SK-N-SH (cell line): ENCODE measurements at regions not wholly inside any gene's neighbourhood (a gene's known extent, or its start where the extent isn't known, plus 50 kb on each side); places are given as distances from the start of the nearest gene placed in this dataset.

Experiments used
- CHD2 ChIP-seq: fragments of 150-350 bp; IDR thresholded peaks from 2 replicates; pipeline ENCODE4 v1.6.1; 2018; ENCODE audit warnings: low read length; ENCODE audit not compliant: partially characterized antibody
- CTCF ChIP-seq: fragments of 200-600 bp; sonication (generic); IDR thresholded peaks from 2 replicates; pipeline ENCODE4 v1.6.1; 2017; ENCODE audit warnings: antibody characterized with exemption, mild to moderate bottlenecking, moderate library complexity
- GATA2 ChIP-seq: sonication (generic); formaldehyde crosslinking; IDR thresholded peaks from 2 replicates; pipeline ENCODE4 v1.5.0; 2020; ENCODE audit warnings: mild to moderate bottlenecking, missing genetic modification reagents
- JUND ChIP-seq: IDR thresholded peaks from 2 replicates; pipeline ENCODE4 v1.4.0; 2012
- MAX ChIP-seq: IDR thresholded peaks from 2 replicates; pipeline ENCODE4 v1.4.0; 2012; ENCODE audit warnings: low read depth
- MEF2A ChIP-seq: IDR thresholded peaks from 2 replicates; pipeline ENCODE4 v1.4.0; 2012; ENCODE audit warnings: low read depth, borderline replicate concordance
- NRF1 ChIP-seq: IDR thresholded peaks from 2 replicates; pipeline ENCODE4 v1.6.1; 2012; ENCODE audit warnings: low read depth, mild to moderate bottlenecking, low read length
- RFX5 ChIP-seq: IDR thresholded peaks from 2 replicates; pipeline ENCODE4 v1.6.1; 2012; ENCODE audit warnings: mild to moderate bottlenecking, improper control_type of control experiment, low read length
- TAF1 ChIP-seq: IDR thresholded peaks from 2 replicates; pipeline ENCODE4 v1.6.1; 2012; ENCODE audit warnings: low read depth, mild to moderate bottlenecking, low read length, moderate library complexity, borderline replicate concordance
- YY1 ChIP-seq: IDR thresholded peaks from 2 replicates; pipeline ENCODE4 v1.4.0; 2012; ENCODE audit warnings: low read depth, mild to moderate bottlenecking

- no peak for TF ChIP-seq TAF1
- no peak for TF ChIP-seq CTCF
- TF ChIP-seq RFX5, result no peak
- no peak for TF ChIP-seq MAX
- no peak for TF ChIP-seq CHD2
- TF ChIP-seq YY1, result no peak
- no peak for TF ChIP-seq MEF2A
- no peak for TF ChIP-seq NRF1
- TF ChIP-seq GATA2, result no peak
- no peak for TF ChIP-seq JUND
Observed at GRCh38 chr2:18133310-18133709, 254.8 kb downstream of the KCNS3 start.
